Activated CD8-positive, alpha-beta T cell treated with anti-CD3 and anti-CD28 coated beads, Interleukin-2, amount 10 ng/mL, durations not matched to agents 7 days and 5 days (primary cell): ENCODE measurements at regions not wholly inside any gene's neighbourhood (a gene's known extent, or its start where the extent isn't known, plus 50 kb on each side); places are given as distances from the start of the nearest gene placed in this dataset.

Experiments
- ATAC-seq: fragments of 150-1000 bp; cut with Tn5 transposase; one replicate; pipeline ENCODE4 v1.10.0; 2021; ENCODE audit warnings: moderate library complexity
- CTCF ChIA-PET: fragments of 350-600 bp; sonication (Branson Sonifier 250); formaldehyde crosslinking; loops from one replicate; lab custom pipeline; 2021; ENCODE audit warnings: antibody characterized with exemption; lab: Charles Lee
- POLR2A ChIA-PET: fragments of 350-600 bp; sonication (Branson Sonifier 250); formaldehyde crosslinking; loops from one replicate; lab custom pipeline; 2021; ENCODE audit warnings: antibody characterized with exemption; lab: Charles Lee
- DNase-seq: peaks from one replicate; pipeline ENCODE4 v3.0.0-alpha.2; 2020
- H3K27ac Mint-ChIP-seq: one replicate; pipeline ENCODE4 v1.8.0; 2021; ENCODE audit warnings: mild to moderate bottlenecking, mixed read lengths
- H3K27me3 Mint-ChIP-seq: one replicate; pipeline ENCODE4 v1.8.0; 2021; ENCODE audit warnings: low read depth, mixed read lengths
- H3K36me3 Mint-ChIP-seq: one replicate; pipeline ENCODE4 v1.8.0; 2021; ENCODE audit warnings: low read depth, mixed read lengths
- H3K4me1 Mint-ChIP-seq: one replicate; pipeline ENCODE4 v1.8.0; 2021; ENCODE audit warnings: low read depth, mixed read lengths
- H3K4me3 Mint-ChIP-seq: one replicate; pipeline ENCODE4 v1.8.0; 2021; ENCODE audit warnings: mild to moderate bottlenecking, mixed read lengths
- H3K9me3 Mint-ChIP-seq: one replicate; pipeline ENCODE4 v1.8.0; 2022; ENCODE audit warnings: mixed read lengths; ENCODE audit not compliant: insufficient read depth

GRCh38 chr18:73901566-73901965 is 246.1 kb downstream of the FBXO15 start:
- no peaks in the 10 kb centered on the region for H3K4me1 Mint-ChIP-seq
- no peaks in the 10 kb centered on the region for H3K9me3 Mint-ChIP-seq
- ATAC-seq (no peak), DNase-seq (no peak)
- POLR2A ChIA-PET: no interaction called here
- peaks cover 5% of the 10 kb centered on the region for H3K27me3 Mint-ChIP-seq
- H3K36me3 Mint-ChIP-seq: no peaks in the 10 kb centered on the region
- CTCF ChIA-PET: no interaction called here
- H3K4me3 Mint-ChIP-seq: no peak overlapping the region
- H3K27ac Mint-ChIP-seq: no peak overlapping the region

GRCh38 chr18:73901151-73901550 is 246.5 kb downstream of the FBXO15 start:
- H3K4me3 Mint-ChIP-seq: no peak overlapping the region
- H3K36me3 Mint-ChIP-seq: no peaks in the 10 kb centered on the region
- H3K27me3 Mint-ChIP-seq: peaks cover 5% of the 10 kb centered on the region
- DNase-seq (no peak), ATAC-seq (no peak)
- H3K4me1 Mint-ChIP-seq: no peaks in the 10 kb centered on the region
- ChIA-PET CTCF (no interaction called here), POLR2A (interaction anchor here (0.6 kb wide), 1 partner anchor 689 kb away, joined by 3 read pairs; no protein-coding TSS in a partner anchor)
- no peak overlapping the region for H3K27ac Mint-ChIP-seq
- H3K9me3 Mint-ChIP-seq: no peaks in the 10 kb centered on the region

GRCh38 chr18:73900106-73900835 is 247.4 kb downstream of the FBXO15 start:
- H3K36me3 Mint-ChIP-seq: no peaks in the 10 kb centered on the region
- no peak overlapping the region for H3K27ac Mint-ChIP-seq
- no peaks in the 10 kb centered on the region for H3K9me3 Mint-ChIP-seq
- POLR2A ChIA-PET: interaction anchor here (0.6 kb wide), 1 partner anchor 10 kb away, joined by 3 read pairs; no protein-coding TSS in a partner anchor
- no peak for DNase-seq
- no peaks in the 10 kb centered on the region for H3K4me1 Mint-ChIP-seq
- CTCF ChIA-PET: no interaction called here
- ATAC-seq: no peak
- H3K4me3 Mint-ChIP-seq: no peak overlapping the region
- peaks cover 5% of the 10 kb centered on the region for H3K27me3 Mint-ChIP-seq

GRCh38 chr18:73897517-73897916 is 250.1 kb downstream of the FBXO15 start:
- no peak overlapping the region for H3K4me3 Mint-ChIP-seq
- POLR2A ChIA-PET: no interaction called here
- CTCF ChIA-PET: no interaction called here
- DNase-seq: no peak
- no peaks in the 10 kb centered on the region for H3K9me3 Mint-ChIP-seq
- ATAC-seq: no peak
- no peaks in the 10 kb centered on the region for H3K36me3 Mint-ChIP-seq
- no peak overlapping the region for H3K27ac Mint-ChIP-seq
- H3K27me3 Mint-ChIP-seq: no peaks in the 10 kb centered on the region
- no peaks in the 10 kb centered on the region for H3K4me1 Mint-ChIP-seq

- ChIA-PET CTCF (no interaction called here), POLR2A (no interaction called here)
- H3K36me3 Mint-ChIP-seq: no peaks in the 10 kb centered on the region
- no peaks in the 10 kb centered on the region for H3K27me3 Mint-ChIP-seq
- H3K27ac Mint-ChIP-seq: no peak overlapping the region
- H3K4me1 Mint-ChIP-seq: no peaks in the 10 kb centered on the region
- H3K9me3 Mint-ChIP-seq: no peaks in the 10 kb centered on the region
- DNase-seq: no peak
- no peak for ATAC-seq
- H3K4me3 Mint-ChIP-seq: no peak overlapping the region
Observed at GRCh38 chr18:73896685-73897084, 250.9 kb downstream of the FBXO15 start.

GRCh38 chr18:73895701-73896100 is 251.9 kb downstream of the FBXO15 start:
- H3K4me3 Mint-ChIP-seq: no peak overlapping the region
- H3K27me3 Mint-ChIP-seq: no peaks in the 10 kb centered on the region
- CTCF ChIA-PET: no interaction called here
- no peak for DNase-seq
- no peak overlapping the region for H3K27ac Mint-ChIP-seq
- H3K4me1 Mint-ChIP-seq: no peaks in the 10 kb centered on the region
- POLR2A ChIA-PET: no interaction called here
- ATAC-seq: no peak
- no peaks in the 10 kb centered on the region for H3K36me3 Mint-ChIP-seq
- no peaks in the 10 kb centered on the region for H3K9me3 Mint-ChIP-seq

GRCh38 chr18:73893880-73894279 is 253.8 kb downstream of the FBXO15 start:
- ChIA-PET POLR2A (no interaction called here), CTCF (no interaction called here)
- DNase-seq: no peak
- Mint-ChIP-seq H3K36me3 (no peaks in the 10 kb centered on the region), H3K27me3 (no peaks in the 10 kb centered on the region), H3K27ac (no peak overlapping the region), H3K9me3 (no peaks in the 10 kb centered on the region), H3K4me1 (no peaks in the 10 kb centered on the region), H3K4me3 (no peak overlapping the region)
- no peak for ATAC-seq

GRCh38 chr18:73891572-73892421 is 255.8 kb downstream of the FBXO15 start:
- H3K27me3 Mint-ChIP-seq: no peaks in the 10 kb centered on the region
- DNase-seq (no peak), ATAC-seq (no peak)
- H3K27ac Mint-ChIP-seq: no peak overlapping the region
- H3K36me3 Mint-ChIP-seq: no peaks in the 10 kb centered on the region
- POLR2A ChIA-PET: no interaction called here
- H3K4me3 Mint-ChIP-seq: no peak overlapping the region
- CTCF ChIA-PET: no interaction called here
- no peaks in the 10 kb centered on the region for H3K9me3 Mint-ChIP-seq
- H3K4me1 Mint-ChIP-seq: no peaks in the 10 kb centered on the region

GRCh38 chr18:73888565-73888964 is 259.1 kb downstream of the FBXO15 start:
- no peaks in the 10 kb centered on the region for H3K27me3 Mint-ChIP-seq
- DNase-seq (no peak), ATAC-seq (no peak)
- POLR2A ChIA-PET: no interaction called here
- H3K4me3 Mint-ChIP-seq: no peak overlapping the region
- no peak overlapping the region for H3K27ac Mint-ChIP-seq
- H3K4me1 Mint-ChIP-seq: no peaks in the 10 kb centered on the region
- no peaks in the 10 kb centered on the region for H3K36me3 Mint-ChIP-seq
- H3K9me3 Mint-ChIP-seq: no peaks in the 10 kb centered on the region
- CTCF ChIA-PET: no interaction called here

- no peak overlapping the region for H3K27ac Mint-ChIP-seq
- no peak for DNase-seq
- ChIA-PET POLR2A (no interaction called here), CTCF (no interaction called here)
- no peak for ATAC-seq
- H3K4me1 Mint-ChIP-seq: no peaks in the 10 kb centered on the region
- H3K9me3 Mint-ChIP-seq: no peaks in the 10 kb centered on the region
- no peak overlapping the region for H3K4me3 Mint-ChIP-seq
- H3K27me3 Mint-ChIP-seq: no peaks in the 10 kb centered on the region
- no peaks in the 10 kb centered on the region for H3K36me3 Mint-ChIP-seq
Observed at GRCh38 chr18:73887801-73888200, 259.8 kb downstream of the FBXO15 start.

GRCh38 chr18:73884868-73885267 is 262.8 kb downstream of the FBXO15 start:
- ATAC-seq: no peak
- no peaks in the 10 kb centered on the region for H3K36me3 Mint-ChIP-seq
- CTCF ChIA-PET: no interaction called here

GRCh38 chr18:73881396-73881917 is 266.2 kb downstream of the FBXO15 start:
- CTCF ChIA-PET: interaction anchor here (1.3 kb wide), 1 partner anchor 39 kb away, joined by 5 read pairs; no protein-coding TSS in a partner anchor
- Mint-ChIP-seq H3K4me1 (peaks cover 6% of the 10 kb centered on the region), H3K4me3 (no peak overlapping the region), H3K27ac (no peak overlapping the region), H3K9me3 (no peaks in the 10 kb centered on the region), H3K27me3 (no peaks in the 10 kb centered on the region), H3K36me3 (no peaks in the 10 kb centered on the region)
- DNase-seq (no peak), ATAC-seq (no peak)
- POLR2A ChIA-PET: no interaction called here

More at GRCh38 chr18:73884868-73885267, 262.8 kb downstream of the FBXO15 start:
- H3K4me3 Mint-ChIP-seq: no peak overlapping the region
- POLR2A ChIA-PET: no interaction called here
- no peak for DNase-seq
- no peaks in the 10 kb centered on the region for H3K9me3 Mint-ChIP-seq
- H3K27ac Mint-ChIP-seq: no peak overlapping the region
- H3K4me1 Mint-ChIP-seq: peaks cover 6% of the 10 kb centered on the region
- H3K27me3 Mint-ChIP-seq: no peaks in the 10 kb centered on the region
